ENCODE measurements at regions not wholly inside any gene's neighbourhood (a gene's known extent, or its start where the extent isn't known, plus 50 kb on each side); places are given as distances from the start of the nearest gene placed in this dataset.
"Not testable (repeated sequence)": the region's sequence is repeated elsewhere in the genome, so short reads cannot be mapped to it uniquely, and the experiment has no call there.

GRCh38 chr3:10109-10996, 186.2 kb upstream of the CHL1 start:
- H3K18ac ChIP-seq (ENCODE audit: low read length); H3K27ac ChIP-seq (ENCODE audit: low read depth, low read length); H3K36me3 ChIP-seq (ENCODE audit: control insufficient read depth in 1 of 2, insufficient read depth in 2 of 2, low read length in 2 of 2); H3K9ac ChIP-seq (ENCODE audit: low read length); H3K4ac ChIP-seq (ENCODE audit: low read depth, low read length); H2AK5ac ChIP-seq (ENCODE audit: low read length); H3K4me1 ChIP-seq (ENCODE audit: control insufficient read depth in 1 of 2, insufficient read depth in 2 of 2, low read length in 2 of 2); H4K91ac ChIP-seq (ENCODE audit: low read depth, low read length); H2BK120ac ChIP-seq (ENCODE audit: insufficient read depth, low read length, poor library complexity); H3K79me2 ChIP-seq (ENCODE audit: control insufficient read depth, insufficient read depth, low read length, poor library complexity); H3K14ac ChIP-seq (ENCODE audit: low read length); H4K8ac ChIP-seq (ENCODE audit: low read depth, low read length); H2BK5ac ChIP-seq (ENCODE audit: low read depth, low read length, poor library complexity); H3K4me3 ChIP-seq (ENCODE audit: low read depth, low read length); H3K79me1 ChIP-seq (ENCODE audit: low read length); DNase-seq; H2AFZ ChIP-seq (ENCODE audit: insufficient read depth, low read length, poor library complexity); H3K23ac ChIP-seq (ENCODE audit: low read length); H3K9me3 ChIP-seq (ENCODE audit: insufficient read depth, low read depth, low read length); H2BK12ac ChIP-seq (ENCODE audit: low read length); H3K4me2 ChIP-seq (ENCODE audit: low read length); H4K12ac ChIP-seq (ENCODE audit: low read depth, low read length); H3K27me3 ChIP-seq (ENCODE audit: insufficient read depth, low read length): not testable (repeated sequence)
- WGBS (ENCODE audit: extremely low coverage, insufficient coverage, insufficient read length): no CpG with 5 or more reads among the region's 15 CpGs

GRCh38 chr3:11734-12133, 184.8 kb upstream of the CHL1 start:
- Histone ChIP-seq H3K4me1 (ENCODE audit: control insufficient read depth in 1 of 2, insufficient read depth in 2 of 2, low read length in 2 of 2) (no peaks in the 10 kb centered on the region), H3K4me2 (ENCODE audit: low read length) (no peak overlapping the region), H3K79me1 (ENCODE audit: low read length) (no peaks in the 10 kb centered on the region), H3K18ac (ENCODE audit: low read length) (no peak overlapping the region), H3K9ac (ENCODE audit: low read length) (no peak overlapping the region), H3K27ac (ENCODE audit: low read depth, low read length) (no peak overlapping the region), H4K12ac (ENCODE audit: low read depth, low read length) (no peak overlapping the region), H3K9me3 (ENCODE audit: insufficient read depth, low read depth, low read length) (no peaks in the 10 kb centered on the region), H3K4ac (ENCODE audit: low read depth, low read length) (no peak overlapping the region), H3K79me2 (ENCODE audit: control insufficient read depth, insufficient read depth, low read length, poor library complexity) (no peaks in the 10 kb centered on the region), H2AK5ac (ENCODE audit: low read length) (no peak overlapping the region), H3K27me3 (ENCODE audit: insufficient read depth, low read length) (no peaks in the 10 kb centered on the region), H3K36me3 (ENCODE audit: control insufficient read depth in 1 of 2, insufficient read depth in 2 of 2, low read length in 2 of 2) (no peaks in the 10 kb centered on the region), H3K4me3 (ENCODE audit: low read depth, low read length) (no peak overlapping the region), H2AFZ (ENCODE audit: insufficient read depth, low read length, poor library complexity) (no peak overlapping the region), H3K14ac (ENCODE audit: low read length) (no peak overlapping the region), H3K23ac (ENCODE audit: low read length) (no peak overlapping the region), H2BK12ac (ENCODE audit: low read length) (no peak overlapping the region), H2BK5ac (ENCODE audit: low read depth, low read length, poor library complexity) (no peak overlapping the region), H2BK120ac (ENCODE audit: insufficient read depth, low read length, poor library complexity) (no peak overlapping the region), H4K8ac (ENCODE audit: low read depth, low read length) (no peak overlapping the region), H4K91ac (ENCODE audit: low read depth, low read length) (no peak overlapping the region)
- no CpG with 5 or more reads among the region's 22 CpGs for WGBS (ENCODE audit: extremely low coverage, insufficient coverage, insufficient read length)
- DNase-seq: peak; percentile 18 to 57

- Histone ChIP-seq H2AFZ (ENCODE audit: insufficient read depth, low read length, poor library complexity) (no peak overlapping the region), H3K36me3 (ENCODE audit: control insufficient read depth in 1 of 2, insufficient read depth in 2 of 2, low read length in 2 of 2) (no peaks in the 10 kb centered on the region), H3K4ac (ENCODE audit: low read depth, low read length) (no peak overlapping the region), H4K12ac (ENCODE audit: low read depth, low read length) (no peak overlapping the region), H3K27ac (ENCODE audit: low read depth, low read length) (no peak overlapping the region), H3K79me2 (ENCODE audit: control insufficient read depth, insufficient read depth, low read length, poor library complexity) (no peaks in the 10 kb centered on the region), H4K91ac (ENCODE audit: low read depth, low read length) (no peak overlapping the region), H3K79me1 (ENCODE audit: low read length) (no peaks in the 10 kb centered on the region), H3K4me2 (ENCODE audit: low read length) (no peak overlapping the region), H2AK5ac (ENCODE audit: low read length) (no peak overlapping the region), H2BK120ac (ENCODE audit: insufficient read depth, low read length, poor library complexity) (no peak overlapping the region), H3K14ac (ENCODE audit: low read length) (no peak overlapping the region), H3K4me3 (ENCODE audit: low read depth, low read length) (no peak overlapping the region), H3K27me3 (ENCODE audit: insufficient read depth, low read length) (no peaks in the 10 kb centered on the region), H3K18ac (ENCODE audit: low read length) (no peak overlapping the region), H3K9me3 (ENCODE audit: insufficient read depth, low read depth, low read length) (no peaks in the 10 kb centered on the region), H2BK12ac (ENCODE audit: low read length) (no peak overlapping the region), H3K23ac (ENCODE audit: low read length) (no peak overlapping the region), H3K4me1 (ENCODE audit: control insufficient read depth in 1 of 2, insufficient read depth in 2 of 2, low read length in 2 of 2) (no peaks in the 10 kb centered on the region), H3K9ac (ENCODE audit: low read length) (no peak overlapping the region), H2BK5ac (ENCODE audit: low read depth, low read length, poor library complexity) (no peak overlapping the region), H4K8ac (ENCODE audit: low read depth, low read length) (no peak overlapping the region)
- WGBS (ENCODE audit: extremely low coverage, insufficient coverage, insufficient read length): no CpG with 5 or more reads among the region's 3 CpGs
- DNase-seq: no peak
Measured at GRCh38 chr3:14652-15051, 181.9 kb upstream of the CHL1 start.

- Histone ChIP-seq H2AFZ (ENCODE audit: insufficient read depth, low read length, poor library complexity) (no peak overlapping the region), H4K91ac (ENCODE audit: low read depth, low read length) (no peak overlapping the region), H3K36me3 (ENCODE audit: control insufficient read depth in 1 of 2, insufficient read depth in 2 of 2, low read length in 2 of 2) (no peaks in the 10 kb centered on the region), H3K27ac (ENCODE audit: low read depth, low read length) (no peak overlapping the region), H3K27me3 (ENCODE audit: insufficient read depth, low read length) (no peaks in the 10 kb centered on the region), H3K9ac (ENCODE audit: low read length) (no peak overlapping the region), H2BK5ac (ENCODE audit: low read depth, low read length, poor library complexity) (no peak overlapping the region), H3K79me1 (ENCODE audit: low read length) (no peaks in the 10 kb centered on the region), H4K8ac (ENCODE audit: low read depth, low read length) (no peak overlapping the region), H2BK120ac (ENCODE audit: insufficient read depth, low read length, poor library complexity) (no peak overlapping the region), H2AK5ac (ENCODE audit: low read length) (no peak overlapping the region), H2BK12ac (ENCODE audit: low read length) (no peak overlapping the region), H3K4me3 (ENCODE audit: low read depth, low read length) (no peak overlapping the region), H3K79me2 (ENCODE audit: control insufficient read depth, insufficient read depth, low read length, poor library complexity) (no peaks in the 10 kb centered on the region), H3K18ac (ENCODE audit: low read length) (no peak overlapping the region), H3K4me2 (ENCODE audit: low read length) (no peak overlapping the region), H3K4ac (ENCODE audit: low read depth, low read length) (no peak overlapping the region), H3K9me3 (ENCODE audit: insufficient read depth, low read depth, low read length) (no peaks in the 10 kb centered on the region), H3K14ac (ENCODE audit: low read length) (no peak overlapping the region), H3K4me1 (ENCODE audit: control insufficient read depth in 1 of 2, insufficient read depth in 2 of 2, low read length in 2 of 2) (no peaks in the 10 kb centered on the region), H4K12ac (ENCODE audit: low read depth, low read length) (no peak overlapping the region), H3K23ac (ENCODE audit: low read length) (no peak overlapping the region)
- no CpG with 5 or more reads among the region's 2 CpGs for WGBS (ENCODE audit: extremely low coverage, insufficient coverage, insufficient read length)
- peak in 1 of 2 donors; percentile 2 for DNase-seq
Measured at GRCh38 chr3:16366-16765, 180.2 kb upstream of the CHL1 start.
